ENCODE measurements at regions not wholly inside any gene's neighbourhood (a gene's known extent, or its start where the extent isn't known, plus 50 kb on each side); places are given as distances from the start of the nearest gene placed in this dataset.

GRCh38 chr6:156231026-156231765 lies 546.0 kb upstream of the ARID1B start:
- TF ChIP-seq ZFP30 (CRISPR knock-in tag; IDR thresholded peaks at IDR 0.05), result no peak
- no peak for TF ChIP-seq GLIS3 (CRISPR knock-in tag; IDR thresholded peaks at IDR 0.05)
- no peak for TF ChIP-seq TCF4 (CRISPR knock-in tag; IDR thresholded peaks at IDR 0.05; ENCODE audit: borderline replicate concordance)
- TF ChIP-seq CREB5 (CRISPR knock-in tag; IDR thresholded peaks at IDR 0.05; ENCODE audit: low read depth), result no peak
- no peak for TF ChIP-seq ARNTL (CRISPR knock-in tag; IDR thresholded peaks at IDR 0.05; ENCODE audit: borderline replicate concordance, low read depth)
- no peak for TF ChIP-seq PATZ1 (CRISPR knock-in tag; IDR thresholded peaks at IDR 0.05; ENCODE audit: borderline replicate concordance)
